Midbrain (tissue), 1 donor: ENCODE measurements at regions not wholly inside any gene's neighbourhood (a gene's known extent, or its start where the extent isn't known, plus 50 kb on each side); places are given as distances from the start of the nearest gene placed in this dataset.
"Not testable (repeated sequence)": the region's sequence is repeated elsewhere in the genome, so short reads cannot be mapped to it uniquely, and the experiment has no call there.

Experiments
- DNase-seq: peaks from one replicate; lab custom pipeline; 2025; lab: John Stamatoyannopoulos, UW

DNA sequence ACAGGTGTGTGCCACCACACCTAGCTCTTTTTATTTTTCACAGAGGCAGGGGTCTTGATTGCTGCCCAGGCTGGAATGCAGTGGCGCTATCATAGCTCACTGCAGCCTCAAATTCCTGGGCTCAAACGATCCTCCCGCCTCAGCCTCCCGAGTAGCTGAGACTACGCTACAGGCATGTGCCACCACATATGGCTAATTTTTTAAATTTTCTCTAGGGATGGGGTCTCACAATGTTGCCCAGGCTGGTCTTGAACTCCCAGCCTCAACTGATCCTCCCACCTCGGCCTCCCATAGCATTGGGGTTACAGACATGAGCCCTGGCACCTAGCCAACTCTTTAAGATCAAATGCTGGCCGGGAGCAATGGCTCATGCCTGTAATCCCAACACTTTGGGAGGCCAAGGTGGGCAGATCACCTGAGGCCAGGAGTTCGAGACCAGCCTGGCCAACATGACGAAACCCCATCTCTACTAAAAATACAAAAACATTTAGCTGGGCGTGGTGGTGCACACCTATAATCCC, 50.6 kb upstream of the MYL10 start:
- not testable (repeated sequence) for DNase-seq

DNA sequence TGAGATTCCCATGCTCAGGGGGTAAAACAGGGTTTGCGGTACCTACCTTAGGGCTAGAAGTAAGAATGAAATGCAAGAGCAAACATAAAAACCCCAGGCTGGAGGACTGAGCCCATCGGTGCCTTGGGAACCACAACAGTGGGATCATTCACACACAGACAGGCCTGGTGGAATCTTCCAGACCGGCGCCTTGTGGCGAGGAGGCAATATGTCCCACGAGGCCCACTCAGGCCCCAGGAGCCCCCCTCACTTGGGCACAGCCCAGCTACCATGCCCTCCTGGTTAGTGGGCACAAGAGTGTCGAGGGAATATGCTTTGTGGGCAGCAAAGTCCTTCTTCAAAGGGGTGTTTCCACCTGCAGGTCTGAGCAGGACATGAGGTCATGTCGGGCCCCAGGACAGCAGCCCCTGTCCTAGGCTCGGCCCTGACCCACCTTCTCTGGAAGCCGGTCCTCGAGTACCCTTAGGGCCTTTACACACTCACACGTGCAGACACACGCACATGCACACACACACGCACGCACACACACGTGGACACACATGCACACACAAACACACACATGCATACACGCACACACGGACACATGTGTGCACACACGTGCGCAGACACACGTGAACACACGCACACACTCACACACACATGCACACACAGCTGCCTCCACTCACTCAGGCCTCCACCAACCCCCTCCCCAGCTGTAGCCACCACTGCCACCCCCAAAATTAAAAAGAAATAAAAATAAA, 51.5 kb upstream of the MYL10 start:
- no peak for DNase-seq

DNA sequence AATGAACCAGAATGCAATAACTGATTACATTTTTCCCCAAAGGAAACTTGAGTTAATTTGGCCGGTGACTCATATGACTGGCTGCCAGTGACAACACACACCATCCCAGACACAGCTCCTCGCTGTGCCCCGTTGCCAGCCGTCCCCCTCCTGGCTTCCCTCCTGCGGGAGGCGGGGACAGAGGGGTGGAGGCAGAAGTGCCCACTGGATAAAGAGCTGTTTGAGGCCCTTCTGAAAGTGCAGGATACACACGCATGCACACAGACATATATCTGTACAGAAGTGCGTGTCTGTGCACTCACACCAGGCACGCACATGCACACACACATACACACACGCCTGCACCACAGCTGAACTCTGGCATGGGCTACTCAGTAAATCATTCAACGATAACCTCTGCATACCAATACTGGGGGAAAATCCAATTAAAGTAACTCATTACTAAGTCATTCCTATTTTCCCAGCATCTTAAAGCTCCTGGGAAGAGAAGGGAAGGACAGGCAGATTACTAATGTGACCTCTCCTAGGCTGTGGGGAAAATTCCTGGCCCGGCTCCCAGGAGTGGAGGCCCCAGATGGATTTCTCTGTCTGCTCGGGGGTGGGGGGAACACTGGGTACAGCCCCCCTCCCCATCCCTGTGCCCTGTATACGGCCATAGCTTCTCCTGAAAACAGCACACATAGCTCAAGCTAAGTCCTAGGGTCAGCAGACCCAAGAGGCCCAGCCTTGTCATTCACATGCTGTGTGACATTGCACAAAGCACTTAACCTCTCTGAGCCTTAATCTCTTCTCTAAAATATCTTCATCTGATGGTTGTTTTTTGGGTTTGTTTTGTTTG, 52.3 kb upstream of the MYL10 start:
- DNase-seq = peak; percentile 25

DNA sequence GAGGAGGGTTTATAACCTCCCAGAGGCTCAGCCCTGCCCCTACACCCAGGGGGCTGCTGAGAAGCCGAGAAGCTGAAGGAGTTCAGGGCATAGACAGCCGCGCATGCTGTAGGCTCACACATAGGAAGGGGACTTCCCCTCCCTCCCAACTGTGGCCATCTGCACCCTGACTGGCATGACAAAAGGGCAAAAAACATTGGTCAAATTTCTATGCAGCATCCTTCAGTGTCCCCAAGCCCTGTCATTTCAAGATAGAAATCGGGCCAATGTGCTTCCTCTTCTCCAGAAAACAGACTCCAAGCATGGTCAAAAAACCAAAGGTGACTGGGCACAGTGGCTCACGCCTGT, 55.9 kb upstream of the MYL10 start:
- DNase-seq = no peak

DNA sequence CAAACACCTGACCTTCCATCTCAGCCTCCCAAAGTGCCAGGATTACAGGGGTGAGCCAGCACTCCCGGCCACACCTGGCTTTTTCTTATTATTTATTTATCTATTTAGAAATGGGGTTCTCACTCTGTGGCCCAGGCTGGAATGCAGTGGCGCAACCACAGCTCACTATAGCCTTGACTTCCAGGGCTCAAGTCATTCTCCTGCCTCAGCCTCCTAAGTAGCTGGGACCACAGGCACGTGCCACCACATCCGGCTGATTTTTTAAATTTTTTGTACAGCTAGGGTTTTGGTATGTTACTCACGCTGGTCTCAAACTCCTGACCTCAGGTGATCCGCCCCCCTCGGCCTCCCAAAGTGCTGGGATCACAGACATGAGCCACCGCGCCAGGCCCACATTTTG, 56.9 kb upstream of the MYL10 start:
- DNase-seq = no peak

DNA sequence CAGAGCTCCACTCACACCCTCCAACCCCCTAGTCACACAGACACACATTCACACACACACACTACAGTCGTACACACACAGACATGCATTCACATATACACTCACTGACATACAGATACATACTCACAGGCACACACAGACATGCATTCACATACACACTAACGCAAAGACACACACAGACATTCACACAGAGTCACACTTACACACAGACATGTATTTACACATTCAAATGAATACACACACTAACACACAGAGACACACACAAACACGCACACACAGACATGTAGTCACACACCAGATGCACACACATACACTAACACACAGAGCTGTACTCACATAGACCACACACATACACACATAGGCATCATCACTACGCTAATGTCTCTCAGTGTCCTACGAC, 58.0 kb upstream of the MYL10 start:
- no peak for DNase-seq

DNA sequence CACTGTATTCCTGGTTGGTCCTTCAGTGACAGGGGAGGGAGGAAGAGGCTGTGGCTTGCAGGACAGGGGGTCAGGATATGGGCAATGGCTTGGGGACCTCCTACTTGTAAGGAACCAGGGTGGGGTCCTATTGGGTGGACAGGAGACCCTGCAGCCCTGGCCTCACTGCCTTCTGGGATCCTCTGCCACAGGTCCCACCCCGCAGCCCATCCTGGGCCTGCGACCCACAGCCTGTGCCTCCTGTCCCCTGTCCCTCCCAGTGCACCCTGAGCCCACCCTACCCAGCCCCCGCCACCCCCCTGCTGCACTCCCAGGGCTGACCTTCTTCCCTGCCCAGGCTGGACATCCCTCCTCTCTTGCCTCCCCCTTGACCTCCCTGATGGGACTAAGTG, 58.7 kb upstream of the MYL10 start:
- no peak for DNase-seq

DNA sequence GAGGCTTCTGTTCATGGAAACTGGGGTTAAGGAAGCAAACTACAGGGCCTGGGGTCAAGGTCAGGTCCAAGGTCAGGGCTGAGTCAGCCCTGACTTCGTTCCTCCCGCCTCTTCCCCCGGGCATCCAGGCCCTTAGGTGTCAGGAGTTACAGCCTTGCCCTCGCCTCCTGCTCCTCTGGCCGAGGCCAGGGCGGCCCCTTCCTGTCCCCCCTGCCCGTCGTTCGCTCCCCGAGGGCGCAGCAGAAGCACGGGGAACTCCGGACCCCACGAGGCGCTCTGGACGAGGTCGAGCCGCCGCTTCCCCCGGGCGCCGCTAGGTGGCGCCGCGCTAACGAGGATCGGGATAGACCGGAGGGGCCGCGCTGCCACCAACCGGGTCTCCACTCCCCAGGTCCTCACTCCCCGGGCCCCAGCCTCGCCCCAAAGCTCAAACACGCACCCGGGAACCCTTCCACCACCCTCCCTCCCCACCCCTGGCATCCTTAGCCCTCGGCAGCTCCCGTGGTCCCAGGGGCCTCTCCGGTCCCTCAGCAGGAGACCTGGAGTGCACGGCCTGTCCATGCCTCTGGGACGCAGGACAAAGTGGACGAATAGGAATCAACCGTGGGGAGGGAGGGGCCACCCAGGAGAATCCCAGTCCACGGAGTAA, 59.2 kb upstream of the MYL10 start:
- DNase-seq = peak; percentile 56

DNA sequence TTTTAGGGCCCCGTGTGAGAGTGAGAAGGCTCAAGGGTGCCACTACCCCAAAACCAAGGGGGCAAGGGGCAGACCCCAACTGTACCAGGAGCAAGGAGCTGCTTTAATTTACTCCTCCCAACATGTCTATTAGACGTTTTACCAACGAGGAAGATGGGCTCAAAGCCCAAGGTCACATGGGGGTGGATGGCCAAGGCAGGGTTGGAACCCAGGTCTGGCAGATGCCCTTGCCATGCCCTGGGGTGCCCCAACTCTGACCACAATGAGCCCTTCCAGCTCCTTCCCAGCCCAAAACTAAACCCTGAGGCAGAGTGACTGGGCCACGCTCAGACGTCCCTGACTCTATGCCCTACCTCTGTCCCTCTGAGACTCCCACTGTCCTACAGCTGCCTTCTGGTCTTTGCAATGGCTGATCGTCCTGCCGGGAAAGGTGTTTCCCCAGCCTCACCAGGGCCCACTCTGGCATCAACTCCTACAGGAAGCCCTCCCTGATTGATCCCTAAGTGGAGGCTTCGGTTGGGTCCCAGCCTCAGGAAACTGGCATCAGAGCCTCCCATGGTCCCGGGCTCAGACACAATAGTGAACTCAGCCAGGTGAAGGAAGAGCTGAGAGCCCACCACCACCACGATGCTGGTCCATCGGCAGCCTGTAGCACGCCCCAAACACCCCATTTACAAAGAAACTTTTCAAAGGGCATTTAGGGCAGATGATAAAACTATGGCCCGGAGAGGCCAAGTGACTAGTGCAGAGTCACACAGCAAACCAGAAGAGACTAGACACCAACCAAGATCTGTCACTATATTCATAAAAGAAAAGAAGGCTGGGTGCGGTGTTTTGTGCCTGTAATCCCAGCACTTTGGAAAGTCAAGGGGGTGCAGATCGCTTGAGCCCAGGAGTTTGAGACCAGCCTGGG, 60.2 kb upstream of the MYL10 start:
- DNase-seq = no peak

DNA sequence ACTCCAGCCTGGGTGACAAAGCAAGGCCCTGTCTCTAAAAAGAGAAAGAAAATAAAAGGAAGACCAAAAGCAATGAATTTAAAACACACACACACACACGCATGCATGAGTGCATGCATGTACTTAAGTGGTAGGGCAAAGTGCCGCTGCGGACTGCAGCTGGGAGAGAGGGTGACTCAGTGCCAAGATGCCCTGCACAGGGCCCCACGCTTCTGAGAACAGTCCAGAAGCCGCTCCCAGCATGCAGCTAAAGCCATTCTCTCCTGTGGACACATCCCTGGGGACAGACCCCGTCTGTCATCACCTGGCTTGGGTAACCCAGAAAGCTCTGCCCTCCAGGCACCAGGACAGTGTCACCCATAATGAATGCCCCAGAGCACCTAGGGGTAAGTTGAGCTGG, 61.0 kb upstream of the MYL10 start:
- DNase-seq = no peak

DNA sequence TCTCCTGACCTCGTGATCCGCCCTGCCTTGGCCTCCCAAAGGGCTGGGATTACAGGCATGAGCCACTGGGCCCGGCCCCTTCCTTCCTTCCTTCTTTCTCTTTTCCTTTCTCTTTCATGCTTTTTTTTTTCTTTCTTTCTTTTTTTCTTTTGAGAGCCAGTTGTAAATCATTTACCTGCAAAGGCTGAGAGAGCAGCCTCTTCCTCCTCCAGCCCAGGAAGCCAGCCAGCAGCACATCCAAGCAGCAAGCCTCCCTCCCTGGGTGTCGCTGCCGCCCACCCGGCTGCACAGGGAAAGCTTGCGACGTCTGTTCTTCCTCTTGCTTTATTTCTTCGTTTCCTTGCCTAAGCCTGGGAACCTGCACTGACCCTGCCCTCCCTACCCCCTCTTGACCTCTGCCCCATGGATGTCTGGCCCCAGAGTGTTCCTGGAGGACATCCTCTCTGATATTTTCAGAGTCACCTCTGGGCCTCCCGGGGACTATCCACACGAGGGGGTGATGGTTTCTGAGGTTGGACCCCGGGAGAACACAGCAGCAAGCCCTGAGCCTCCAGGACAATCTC, 62.8 kb upstream of the MYL10 start:
- no peak for DNase-seq

DNA sequence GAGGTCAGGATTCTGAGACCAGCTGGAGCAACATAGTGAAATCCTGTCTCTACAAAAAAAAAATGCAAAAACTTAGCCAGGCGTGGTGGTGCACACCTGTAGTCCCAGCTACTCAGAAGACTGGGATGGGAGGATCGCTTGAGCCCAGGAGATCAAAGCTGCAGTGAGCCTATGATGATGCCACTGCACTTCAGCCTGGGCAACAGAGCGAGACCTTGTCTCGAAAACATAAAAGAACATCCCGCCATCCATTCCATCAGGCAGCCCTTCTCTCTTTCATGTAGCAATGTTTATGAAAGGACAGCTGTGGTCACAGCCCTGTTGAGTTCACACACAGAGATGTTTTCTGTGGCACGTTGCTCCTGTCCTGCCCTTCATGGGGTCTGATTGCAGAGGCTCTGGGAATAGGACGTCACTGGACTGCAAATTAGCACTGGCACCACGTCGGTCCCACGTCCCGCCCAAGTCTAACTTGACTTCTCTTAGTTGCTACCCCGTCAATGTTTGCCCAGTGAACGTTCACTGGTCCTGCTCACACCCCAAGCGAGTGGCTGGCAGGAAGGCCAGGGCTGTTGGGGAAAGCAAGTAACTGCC, 64.5 kb upstream of the MYL10 start:
- no peak for DNase-seq

DNA sequence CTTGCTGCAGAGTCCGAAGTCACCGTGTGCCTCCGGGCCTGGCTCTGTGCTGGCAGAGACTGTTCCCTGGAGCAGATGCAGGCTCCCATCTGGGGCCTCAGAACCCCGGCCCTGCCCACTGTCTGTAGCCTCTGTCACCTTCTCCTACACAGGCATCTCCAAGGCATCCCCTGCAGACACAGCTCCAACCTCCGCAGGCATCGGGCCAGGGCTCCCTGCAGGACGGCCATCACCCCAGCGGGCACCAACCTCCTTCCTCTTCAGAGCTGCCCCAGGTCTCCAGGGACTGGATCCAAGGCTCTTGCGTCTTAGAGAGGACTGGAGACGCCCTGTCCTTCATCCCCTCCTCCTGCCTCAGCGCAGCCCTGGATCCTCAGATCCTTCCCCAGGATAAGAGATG, 69.9 kb upstream of the MYL10 start:
- DNase-seq = no peak

DNA sequence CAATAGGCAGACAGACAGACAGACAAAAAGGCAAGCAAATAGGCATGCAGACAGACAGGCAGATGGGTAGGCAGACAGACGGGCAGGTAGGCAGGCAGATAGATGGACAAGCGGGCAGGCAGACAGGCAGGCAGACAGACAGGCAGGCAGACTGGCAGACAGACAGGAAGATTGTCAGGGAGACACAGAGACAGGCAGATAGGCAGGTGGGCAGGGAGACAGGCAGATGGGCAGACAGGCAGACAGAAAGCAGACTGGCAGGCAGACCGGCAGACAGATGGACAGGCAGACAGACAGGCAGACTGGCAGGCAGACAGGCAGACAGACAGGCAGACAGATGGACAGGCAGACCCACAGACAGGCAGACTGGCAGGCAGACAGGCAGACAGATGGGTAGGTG, 70.3 kb upstream of the MYL10 start:
- no peak for DNase-seq

DNA sequence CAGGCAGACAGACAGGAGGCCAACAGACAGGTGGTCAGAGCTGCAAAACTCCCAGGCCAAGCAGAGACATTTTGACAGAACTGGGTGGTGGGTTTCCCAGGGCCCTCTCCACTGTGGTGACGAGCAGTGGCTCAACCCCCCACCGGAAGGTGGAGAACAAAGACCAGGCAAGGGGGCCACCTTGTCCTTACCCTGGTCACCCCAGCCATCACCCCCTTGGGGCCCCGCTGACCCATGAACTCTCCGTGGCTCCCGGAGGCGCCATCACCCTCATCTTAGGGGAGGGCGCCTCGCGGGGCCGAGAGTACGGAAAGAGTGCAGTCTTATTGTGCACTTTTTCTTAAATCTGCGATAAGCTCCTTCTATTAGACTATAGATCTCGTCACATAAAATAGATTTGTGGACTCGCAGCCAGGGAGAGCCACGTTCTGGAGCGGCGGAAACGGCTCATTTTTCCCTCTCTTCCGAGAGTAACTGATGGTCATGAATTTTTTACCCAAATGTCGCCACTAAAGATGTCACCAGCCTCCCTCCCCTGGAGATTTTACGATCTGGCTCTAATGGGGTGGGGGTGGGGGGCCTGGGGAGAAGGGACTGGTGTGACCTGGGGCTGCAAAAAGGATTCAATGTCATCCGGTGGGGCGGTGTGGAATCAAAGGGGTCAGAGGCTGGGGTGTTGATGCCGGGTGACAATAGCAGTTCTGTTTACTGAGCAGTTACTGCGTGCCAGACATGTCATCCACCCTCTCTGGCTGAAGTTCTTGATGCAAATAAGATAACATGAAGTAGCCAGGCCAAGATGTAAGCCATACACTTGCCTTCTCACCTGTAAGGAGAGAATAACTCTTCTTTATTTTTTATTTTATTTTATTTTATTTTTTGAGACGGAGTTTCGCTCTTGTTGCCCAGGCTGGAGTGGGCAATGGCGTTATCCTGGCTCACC, 71.1 kb upstream of the MYL10 start:
- DNase-seq = no peak

DNA sequence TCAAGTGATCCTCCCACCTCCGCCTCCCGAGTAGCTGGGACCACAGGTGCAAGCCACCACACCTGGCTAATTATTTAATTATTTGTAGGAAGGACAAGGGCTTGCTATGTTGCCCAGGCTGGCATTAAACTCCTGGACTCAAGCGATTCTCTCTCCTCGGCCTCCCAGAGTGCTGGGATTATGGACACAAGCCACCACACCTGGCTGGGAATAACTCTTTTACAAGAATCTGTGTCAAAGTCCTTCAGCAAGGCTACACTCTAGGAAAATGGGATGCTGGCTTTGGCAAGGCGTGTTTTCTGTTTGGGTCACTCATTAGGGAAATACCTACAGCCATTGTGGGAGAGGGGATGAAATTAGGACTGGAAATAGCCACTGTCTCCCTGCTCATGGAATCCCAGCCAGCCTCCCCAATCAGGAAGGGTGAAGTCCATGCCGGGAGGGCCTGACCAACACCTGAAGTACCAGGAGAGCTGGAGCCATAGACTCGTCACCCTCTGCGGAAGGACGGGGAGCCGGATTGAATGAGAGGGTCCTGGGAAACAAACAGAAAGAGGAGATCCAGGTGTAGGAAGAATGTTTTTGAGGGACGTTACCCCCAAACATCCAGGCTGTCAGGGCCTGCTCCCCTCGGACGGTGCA, 72.2 kb upstream of the MYL10 start:
- no peak for DNase-seq

DNA sequence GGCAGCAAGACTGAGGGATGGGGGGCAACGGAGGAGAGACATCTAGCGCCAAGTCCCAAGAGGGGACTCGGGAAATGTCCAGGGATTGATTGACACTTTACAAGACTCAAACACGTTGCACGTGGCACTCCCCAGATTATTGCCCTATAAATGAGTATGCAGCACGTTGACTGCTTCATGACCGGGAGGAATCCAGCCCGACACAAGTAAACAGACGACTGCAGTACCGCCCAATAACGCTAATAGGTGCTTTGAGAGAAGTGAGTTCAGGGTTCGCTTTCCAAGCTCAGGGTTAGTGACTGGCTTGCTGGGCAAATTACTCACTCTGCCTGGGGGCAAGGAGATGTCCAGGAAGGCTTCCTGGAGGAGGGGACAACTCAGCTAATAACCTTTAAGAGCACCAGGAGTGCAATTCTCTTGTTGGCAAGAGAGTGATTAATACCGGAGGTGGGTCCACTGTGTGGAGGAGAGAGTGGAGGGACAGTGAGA, 73.3 kb upstream of the MYL10 start:
- no peak for DNase-seq

DNA sequence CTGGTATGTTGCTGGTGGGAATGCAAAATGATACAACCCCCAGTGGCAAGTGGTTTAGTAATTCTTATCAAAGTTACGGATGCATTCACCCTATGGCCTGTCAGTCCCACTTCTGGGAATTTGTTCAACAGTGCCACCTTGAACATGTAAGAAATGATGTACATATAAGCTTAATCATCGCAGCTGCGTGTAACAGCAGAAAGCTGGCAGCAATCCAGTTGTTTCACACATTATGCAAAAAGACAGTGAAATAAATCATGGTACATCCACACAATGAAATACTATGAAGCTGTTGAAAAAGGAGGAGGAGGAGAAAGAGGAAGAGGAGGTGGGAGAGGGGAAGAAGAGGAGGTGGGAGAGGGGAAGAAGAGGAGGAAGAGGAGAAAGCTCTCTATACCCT, 76.2 kb upstream of the MYL10 start:
- no peak for DNase-seq

DNA sequence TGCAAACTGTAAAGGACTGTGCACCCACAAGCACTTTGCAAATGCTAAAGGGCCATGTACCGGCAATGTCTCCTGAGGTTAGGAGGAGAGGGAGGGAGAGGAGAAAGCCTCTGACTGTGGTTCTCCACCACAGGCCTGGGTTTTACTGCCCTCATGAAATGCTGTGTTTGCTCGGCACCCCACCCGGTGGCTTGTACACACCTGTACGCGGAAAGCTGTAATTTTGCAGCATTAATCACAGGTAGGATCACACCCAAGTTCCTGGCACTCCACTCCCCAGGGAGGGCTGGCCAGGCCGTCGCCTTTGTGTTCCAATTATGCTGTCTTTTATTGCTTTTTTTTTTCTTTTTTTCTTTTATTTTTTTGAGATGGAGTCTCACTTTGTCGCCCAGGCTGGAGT, 78.5 kb upstream of the MYL10 start:
- no peak for DNase-seq
